RPMI8226 (cell line): ENCODE measurements at regions not wholly inside any gene's neighbourhood (a gene's known extent, or its start where the extent isn't known, plus 50 kb on each side); places are given as distances from the start of the nearest gene placed in this dataset.
"Not testable (repeated sequence)": the region's sequence is repeated elsewhere in the genome, so short reads cannot be mapped to it uniquely, and the experiment has no call there.

Source experiments
- DNase-seq: peaks from one replicate; pipeline ENCODE4 v3.0.0-alpha.2; 2015

DNA sequence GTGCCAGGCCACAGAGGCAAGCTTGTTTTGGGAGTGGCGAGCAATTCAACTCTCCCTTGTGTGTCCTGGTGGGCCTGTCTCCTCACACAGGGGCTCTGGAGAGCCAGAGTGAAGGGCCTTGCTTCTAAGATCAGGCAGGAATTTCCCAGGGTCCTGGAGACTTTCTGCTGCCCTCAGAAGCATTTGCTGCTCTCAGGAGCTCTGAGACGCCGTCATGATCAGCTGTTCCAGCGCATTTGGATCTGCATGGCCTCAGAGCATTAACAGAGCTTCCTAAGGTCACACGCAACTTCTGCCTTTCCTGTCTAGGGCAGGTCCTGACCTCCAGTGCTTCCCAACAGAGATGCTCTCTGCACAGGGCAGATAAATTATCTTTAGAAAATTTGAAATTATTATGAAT is 52.2 kb upstream of the C10orf90 start:
- no peak for DNase-seq

DNA sequence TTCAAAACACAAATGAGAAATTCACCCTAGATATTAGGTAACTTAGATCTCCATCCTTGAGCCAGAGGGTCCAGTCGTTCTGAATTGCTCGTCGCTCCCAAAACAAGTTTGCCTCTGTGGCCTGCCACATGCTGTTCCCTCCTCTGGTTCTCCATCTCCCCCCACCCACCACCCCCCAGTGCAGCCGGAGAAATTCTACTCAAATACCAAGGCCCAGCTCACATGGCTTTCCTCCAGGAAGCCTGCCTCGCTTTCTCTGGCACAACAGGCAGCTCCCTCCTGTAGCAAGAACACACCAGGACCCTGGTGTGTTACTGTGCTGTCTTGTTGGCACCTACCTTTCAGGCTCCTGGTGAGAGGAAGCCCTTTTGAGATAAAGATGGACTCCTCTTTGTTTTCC is 52.7 kb upstream of the C10orf90 start:
- no peak for DNase-seq

DNA sequence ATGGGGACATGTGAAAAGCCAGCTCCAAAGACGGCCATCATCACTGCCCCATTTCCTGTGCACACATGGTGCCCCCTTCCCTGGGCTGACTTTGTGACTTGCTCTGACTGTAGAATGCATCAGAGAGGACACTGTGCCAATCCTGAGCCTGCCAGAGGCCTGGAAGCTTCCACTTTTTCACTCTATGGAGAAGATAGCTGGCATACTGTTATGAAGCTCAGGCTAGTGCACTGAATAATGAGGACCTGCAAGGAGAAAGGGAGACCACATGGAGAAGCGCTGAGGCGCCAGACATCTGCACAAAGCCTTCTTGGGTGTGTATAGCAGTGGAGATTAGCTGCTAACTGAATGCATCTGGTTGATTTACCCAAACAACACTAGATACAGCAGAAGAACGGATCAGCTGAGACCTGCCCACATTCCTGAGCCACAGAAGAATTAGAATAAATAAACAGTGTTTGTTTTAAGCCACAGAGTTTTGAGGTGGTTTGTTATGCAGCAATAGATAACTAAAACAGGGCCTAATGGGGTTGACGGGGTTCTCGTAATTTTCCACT is 58.9 kb upstream of the C10orf90 start:
- DNase-seq = no peak

GRCh38 chr10:126730856-126731609 is 60.5 kb upstream of the C10orf90 start:
- no peak for DNase-seq

DNA sequence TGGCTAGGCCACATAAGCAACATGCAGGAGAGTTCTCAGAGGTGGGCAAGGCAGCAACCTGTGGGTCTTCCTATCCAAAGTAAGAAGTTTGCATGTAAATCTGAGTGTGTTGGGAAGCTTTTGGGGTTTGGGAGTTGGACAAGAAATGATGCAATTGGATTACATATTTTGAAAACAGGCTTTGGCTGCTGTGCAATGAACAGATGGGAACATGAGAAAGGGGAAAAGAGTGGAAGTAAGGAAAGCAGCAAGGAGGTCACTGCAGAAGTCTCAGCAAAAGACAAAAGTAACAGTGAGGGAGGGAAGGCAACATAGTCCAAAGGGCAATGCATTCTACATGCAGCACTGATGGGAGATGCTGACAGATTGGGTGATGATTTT is 61.1 kb upstream of the C10orf90 start:
- no peak for DNase-seq

GRCh38 chr10:126732308-126732707 is 61.8 kb upstream of the C10orf90 start:
- no peak for DNase-seq

GRCh38 chr10:126732868-126733267 is 62.4 kb upstream of the C10orf90 start:
- DNase-seq = no peak

- no peak for DNase-seq
Observed at GRCh38 chr10:126734015-126734414, 63.5 kb upstream of the C10orf90 start.

DNA sequence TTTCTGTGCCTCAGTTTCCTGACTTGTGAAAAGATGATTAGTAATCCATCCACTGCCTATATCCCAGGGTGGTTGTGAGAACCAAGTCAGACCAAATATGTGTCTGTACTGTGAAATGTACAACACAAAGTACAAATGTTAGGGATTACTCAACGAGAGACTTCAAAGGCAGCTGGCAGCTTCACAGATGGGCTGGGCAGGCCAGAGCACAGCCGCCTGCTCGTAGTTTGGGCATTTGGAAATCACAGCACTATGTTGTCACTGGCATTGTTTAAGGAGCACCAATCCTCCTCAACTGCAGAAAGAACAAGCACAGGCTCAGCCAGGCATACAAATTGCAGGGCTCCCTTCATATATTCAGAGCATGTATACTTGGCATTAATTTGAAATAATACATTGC is 64.5 kb upstream of the C10orf90 start:
- DNase-seq = no peak

- no peak for DNase-seq
Observed at GRCh38 chr10:126736142-126736541, 65.6 kb upstream of the C10orf90 start.

- DNase-seq = no peak
Observed at GRCh38 chr10:126736727-126737126, 66.2 kb upstream of the C10orf90 start.

DNA sequence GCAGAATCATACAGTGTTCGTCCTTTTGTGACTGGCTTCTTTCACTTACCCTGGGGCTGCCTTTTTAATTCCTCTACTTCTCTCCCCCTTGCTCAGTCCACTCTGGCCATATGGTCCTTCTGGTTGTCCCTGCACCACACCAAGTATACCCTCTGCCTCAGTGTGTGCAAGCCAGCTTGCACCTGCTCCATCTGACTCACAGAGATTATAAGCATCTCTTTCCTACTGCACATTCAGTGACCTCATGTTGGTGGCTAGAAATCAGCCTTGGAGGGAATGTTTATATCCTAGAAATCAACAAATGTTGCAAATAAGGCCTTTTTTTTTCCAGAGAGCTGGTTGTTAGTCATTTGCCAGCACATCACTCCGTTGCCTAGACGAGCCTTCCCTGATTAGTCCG is 67.5 kb upstream of the C10orf90 start:
- no peak for DNase-seq

GRCh38 chr10:126744571-126744970 is 74.1 kb upstream of the C10orf90 start:
- no peak for DNase-seq

- peak; percentile 73 for DNase-seq
Observed at GRCh38 chr10:126749015-126749655, 78.6 kb upstream of the C10orf90 start.

DNA sequence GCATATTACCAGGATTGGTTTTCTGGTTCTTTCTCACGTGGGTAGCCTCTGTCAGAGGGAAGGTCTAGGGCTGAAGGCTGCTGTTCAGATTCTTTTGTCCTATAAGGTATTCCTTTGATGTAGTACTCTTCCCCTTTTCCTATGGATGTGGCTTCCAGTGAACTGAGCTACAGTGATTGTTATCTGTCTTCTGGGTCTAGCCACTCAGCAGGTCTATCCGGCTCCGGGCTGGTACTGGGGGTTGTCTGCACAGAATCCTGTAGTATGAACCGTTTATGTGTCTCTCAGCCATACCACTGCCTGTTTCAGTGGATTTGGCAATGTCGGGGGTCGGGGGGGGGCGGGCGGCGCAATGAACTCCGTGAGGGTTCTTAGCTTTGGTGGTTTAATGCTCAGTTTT is 84.5 kb upstream of the C10orf90 start:
- DNase-seq = no peak

DNA sequence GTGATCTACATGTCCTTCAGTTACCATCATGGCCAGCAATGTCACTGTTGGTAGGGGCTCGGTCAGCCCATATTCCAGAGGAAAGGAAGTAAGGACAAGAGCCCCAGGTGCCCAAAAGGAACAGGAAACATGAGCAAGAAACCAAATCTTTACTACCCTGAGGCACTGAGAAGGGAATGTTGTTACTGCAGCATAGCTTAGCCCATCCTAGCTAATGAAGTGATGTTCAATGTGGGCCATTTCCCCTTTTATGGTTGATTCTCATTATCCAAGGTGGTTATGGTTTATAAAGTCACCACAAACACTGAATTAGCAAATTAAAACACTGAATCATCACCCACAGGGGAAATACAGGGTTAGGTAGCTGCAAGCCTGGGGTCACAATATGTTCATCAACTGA is 88.4 kb upstream of the C10orf90 start:
- DNase-seq = no peak

DNA sequence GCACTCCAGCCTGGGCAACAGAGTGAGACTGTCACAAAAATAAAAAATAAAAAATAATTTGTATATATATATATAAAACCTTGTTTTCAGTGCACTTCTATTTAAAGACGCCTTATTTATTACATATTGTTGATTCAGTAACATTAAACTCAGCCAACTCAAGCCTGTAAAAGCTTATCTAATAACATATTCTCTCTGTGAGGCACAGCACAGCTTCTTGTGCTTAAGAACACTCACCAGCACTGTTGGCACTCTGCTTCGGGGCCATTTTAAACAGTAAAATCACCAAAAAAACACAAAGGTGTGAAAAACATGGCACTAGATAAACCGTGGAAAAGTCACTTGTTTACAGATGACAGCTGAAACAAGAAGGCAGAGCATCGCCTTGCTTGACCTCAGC is 89.0 kb upstream of the C10orf90 start:
- DNase-seq = no peak

GRCh38 chr10:126766646-126767045 is 96.2 kb upstream of the C10orf90 start:
- not testable (repeated sequence) for DNase-seq

GRCh38 chr10:126770809-126771208 is 100.3 kb upstream of the C10orf90 start:
- DNase-seq = no peak

GRCh38 chr10:126776168-126776567 is 105.7 kb upstream of the C10orf90 start:
- no peak for DNase-seq

- DNase-seq = no peak
Observed at GRCh38 chr10:126777714-126778113, 107.2 kb upstream of the C10orf90 start.

- DNase-seq = no peak
Observed at GRCh38 chr10:126781450-126782216, 111.1 kb upstream of the C10orf90 start.

GRCh38 chr10:126783806-126784557 is 113.5 kb upstream of the C10orf90 start:
- DNase-seq = no peak
